B cell (primary cell): ENCODE measurements at regions not wholly inside any gene's neighbourhood (a gene's known extent, or its start where the extent isn't known, plus 50 kb on each side); places are given as distances from the start of the nearest gene placed in this dataset.
"Not testable (repeated sequence)": the region's sequence is repeated elsewhere in the genome, so short reads cannot be mapped to it uniquely, and the experiment has no call there.

Experiments used
- ATAC-seq: fragments of 200-7000 bp; cut with Tn5 transposase; one replicate; pipeline ENCODE4 v1.10.0; 2021; ENCODE audit warnings: low read depth, mild to moderate bottlenecking, moderate number of reproducible peaks, moderate library complexity
- CTCF ChIA-PET: fragments of 350-600 bp; sonication (Branson Sonifier 250); formaldehyde crosslinking; loops from one replicate; lab custom pipeline; 2021; ENCODE audit warnings: antibody characterized with exemption, inconsistent platforms; lab: Charles Lee
- POLR2A ChIA-PET: fragments of 350-600 bp; sonication (Branson Sonifier 250); formaldehyde crosslinking; loops from one replicate; lab custom pipeline; 2021; ENCODE audit warnings: antibody characterized with exemption; lab: Charles Lee
- DNase-seq: peaks from one replicate; pipeline ENCODE4 v3.0.0; 2013
- H2AFZ ChIP-seq: 2 replicates; pipeline ENCODE4 v1.6.1; 2012; ENCODE audit warnings: mild to moderate bottlenecking, low read depth, low read length; ENCODE audit not compliant: insufficient read depth, poor library complexity, severe bottlenecking
- H3K27ac ChIP-seq, 2 donors: 1 replicate in 1 of 2; 2 replicates in 1 of 2; pipeline ENCODE4 v1.5.1; 2012 to 2013; ENCODE audit warnings: low read length in 2 of 2, mild to moderate bottlenecking in 2 of 2, moderate library complexity in 1 of 2
- H3K27me3 ChIP-seq, 4 experiments: fragments of 200-600 bp in 1 of 4; sonication (generic) in 1 of 4; replicated peaks in 1 of 4; 1 replicate in 2 of 4; 2 replicates in 2 of 4; pipeline versions ENCODE4 v1.6.1 to v1.7.0; 2013 to 2016; ENCODE audit warnings: low read length in 3 of 4, mild to moderate bottlenecking in 2 of 4, mixed read lengths in 1 of 4, moderate library complexity in 1 of 4; ENCODE audit not compliant: insufficient read depth in 4 of 4, control insufficient read depth in 3 of 4; ENCODE audit errors: control extremely low read depth in 1 of 4
- H3K36me3 ChIP-seq, 2 experiments: replicated peaks in 1 of 2; 1 replicate in 1 of 2; 2 replicates in 1 of 2; pipeline versions ENCODE4 v1.6.1 to v1.7.1; 2013; ENCODE audit warnings: low read length in 1 of 2; ENCODE audit not compliant: insufficient read depth in 2 of 2, control insufficient read depth in 1 of 2; ENCODE audit errors: control extremely low read depth in 1 of 2, extremely low read depth in 1 of 2
- H3K4me1 ChIP-seq, 2 donors: fragments of 200-600 bp in 1 of 2; sonication (generic) in 1 of 2; 1 replicate in 1 of 2; 2 replicates in 1 of 2; pipeline versions ENCODE4 v1.5.1 to v1.6.1; 2013 to 2017; ENCODE audit warnings: low read length in 2 of 2; ENCODE audit not compliant: control insufficient read depth in 2 of 2, insufficient read depth in 2 of 2
- H3K4me2 ChIP-seq: replicated peaks from 2 replicates; pipeline ENCODE3; 2012; ENCODE audit warnings: mild to moderate bottlenecking, low read depth, low read length; ENCODE audit not compliant: poor library complexity, severe bottlenecking
- H3K4me3 ChIP-seq, 5 experiments: fragments of 200-600 bp in 1 of 5; sonication (generic) in 1 of 5; 1 replicate in 3 of 5; 2 replicates in 2 of 5; pipeline versions ENCODE4 v1.5.1 to v1.7.0; 2011 to 2016; ENCODE audit warnings: low read length in 4 of 5, mild to moderate bottlenecking in 4 of 5, low read depth in 2 of 5, control low read depth in 1 of 5, moderate library complexity in 1 of 5; ENCODE audit not compliant: insufficient read depth in 1 of 5; ENCODE audit errors: control extremely low read depth in 1 of 5, extremely low read depth in 1 of 5
- H3K79me2 ChIP-seq: fragments of 200-600 bp; sonication (generic); one replicate; pipeline ENCODE4 v1.6.0; 2016; ENCODE audit warnings: low read length; ENCODE audit not compliant: control insufficient read depth, insufficient read depth
- H3K9ac ChIP-seq: fragments of 200-600 bp; sonication (generic); 2 replicates; pipeline ENCODE4 v1.6.1; 2017; ENCODE audit warnings: mild to moderate bottlenecking, low read length, moderate library complexity
- H3K9me3 ChIP-seq, 3 donors: one replicate each; pipeline versions ENCODE4 v1.6.1 to v1.7.1; 2013; ENCODE audit warnings: low read length in 2 of 3; ENCODE audit not compliant: control insufficient read depth in 2 of 3, insufficient read depth in 1 of 3; ENCODE audit errors: control extremely low read depth in 1 of 3
- H4K20me1 ChIP-seq: 2 replicates; pipeline ENCODE4 v1.6.0; 2012; ENCODE audit warnings: mild to moderate bottlenecking, low read length; ENCODE audit not compliant: insufficient read depth, control insufficient read depth, poor library complexity, severe bottlenecking
- H3K27ac Mint-ChIP-seq: one replicate; pipeline ENCODE4 v1.8.0; 2021; ENCODE audit warnings: mixed read lengths
- H3K27me3 Mint-ChIP-seq: one replicate; pipeline ENCODE4 v1.8.0; 2021; ENCODE audit warnings: mixed read lengths
- H3K4me1 Mint-ChIP-seq: one replicate; pipeline ENCODE4 v1.8.0; 2021; ENCODE audit warnings: mixed read lengths
- H3K4me3 Mint-ChIP-seq: one replicate; pipeline ENCODE4 v1.8.0; 2021; ENCODE audit warnings: mixed read lengths
- H3K9me3 Mint-ChIP-seq: one replicate; pipeline ENCODE4 v1.8.0; 2022; ENCODE audit warnings: mixed read lengths; ENCODE audit not compliant: insufficient read depth
- CTCF ChIP-seq: fragments of 200-600 bp; IDR thresholded peaks from one replicate; pipeline ENCODE4 v1.8.0; 2022; ENCODE audit warnings: antibody characterized with exemption, mild to moderate bottlenecking
- EZH2 ChIP-seq: IDR thresholded peaks from 2 replicates; pipeline ENCODE4 v1.6.1; 2012; ENCODE audit warnings: borderline replicate concordance, low read depth, mild to moderate bottlenecking, moderate library complexity, low read length; ENCODE audit not compliant: insufficient read depth, poor library complexity, severe bottlenecking
- WGBS: methylation state at CpG from one replicate; pipeline ENCODE4 v1.1.5; 2013; ENCODE audit warnings: missing lambda C conversion rate; ENCODE audit not compliant: insufficient coverage; 5-methylcytosine and 5-hydroxymethylcytosine counted together
- intact Hi-C: fragments of 100-400 bp; cut with micrococcal nuclease; formaldehyde crosslinking; loops from one replicate; pipeline ENCODE4 v1.10.0; 2022

DNA sequence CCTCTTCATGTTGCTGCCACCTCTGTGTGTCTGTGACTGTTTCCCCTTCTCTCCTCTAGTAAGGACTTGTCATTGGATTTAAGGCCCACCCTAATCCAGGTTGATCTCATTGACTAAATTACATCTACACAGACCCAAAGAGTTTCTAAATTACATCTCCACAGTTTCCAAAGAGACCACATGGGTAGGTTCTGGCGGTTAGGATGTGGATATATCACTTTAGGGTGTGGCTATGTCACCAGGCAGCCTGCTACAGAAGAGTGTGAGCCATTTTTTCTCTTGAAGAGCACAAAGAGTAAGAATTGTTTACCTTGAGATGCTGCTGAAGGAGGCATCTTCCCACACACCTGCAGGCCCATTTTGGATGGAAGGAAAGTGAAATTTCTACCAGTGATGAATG lies 128.6 kb downstream of the LAT start:
- intact Hi-C loops, POLR2A ChIA-PET, H3K27ac ChIP-seq, DNase-seq, H3K27ac Mint-ChIP-seq, H3K4me3 ChIP-seq, ATAC-seq, H3K27me3 Mint-ChIP-seq, H4K20me1 ChIP-seq, H3K27me3 ChIP-seq, H3K4me2 ChIP-seq, H3K4me1 ChIP-seq, H3K79me2 ChIP-seq, H2AFZ ChIP-seq, H3K4me3 Mint-ChIP-seq, CTCF ChIA-PET, H3K9ac ChIP-seq, H3K9me3 Mint-ChIP-seq, H3K9me3 ChIP-seq: not testable (repeated sequence)
- peaks cover 20% of the 10 kb centered on the region for H3K4me1 Mint-ChIP-seq
- H3K36me3 ChIP-seq, result peaks cover 0 to 26% of the 10 kb centered on the region in 2 experiments
- no CpG with 5 or more reads among the region's 1 CpG for WGBS

DNA sequence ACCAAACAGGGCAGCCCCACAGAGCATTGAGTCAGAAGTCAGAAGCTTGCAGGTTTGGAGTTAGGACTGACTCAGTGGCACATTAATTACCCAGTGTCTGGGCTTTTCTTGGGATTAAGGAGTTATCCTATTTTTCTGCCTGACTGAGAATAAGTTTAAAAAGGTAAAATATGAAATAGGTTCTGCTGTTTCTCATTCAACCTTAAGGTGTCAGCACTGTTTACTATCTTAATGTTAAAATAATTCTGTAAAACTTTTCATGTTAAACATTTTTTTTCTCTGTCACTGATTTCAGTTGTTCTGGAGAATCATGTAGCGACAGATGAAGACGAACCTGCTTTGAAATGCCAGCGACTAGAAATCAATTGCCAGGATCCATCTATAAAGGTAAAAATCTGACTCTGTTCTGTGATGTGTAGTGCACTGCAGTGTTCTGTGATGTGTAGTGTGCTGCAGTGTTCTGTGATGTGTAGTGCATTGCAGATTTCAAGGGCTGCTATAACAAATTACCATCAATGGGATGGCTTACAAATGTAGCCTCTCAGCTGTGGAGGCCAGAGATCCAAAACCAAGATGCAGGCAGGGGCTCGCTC lies 128.0 kb downstream of the LAT start:
- Histone ChIP-seq H3K9ac (no peak overlapping the region), H3K9me3 (no peaks in the 10 kb centered on the region), H3K27me3 (no peaks in the 10 kb centered on the region), H3K4me2 (no peak overlapping the region), H4K20me1 (no peaks in the 10 kb centered on the region), H2AFZ (no peak overlapping the region), H3K27ac (no peak overlapping the region), H3K4me1 (peaks cover 0 to 3% of the 10 kb centered on the region in 2 donors), H3K4me3 (no peak overlapping the region), H3K36me3 (peaks cover 0 to 21% of the 10 kb centered on the region in 2 experiments), H3K79me2 (no peaks in the 10 kb centered on the region)
- ATAC-seq (no peak), DNase-seq (no peak)
- ChIA-PET POLR2A (no interaction called here), CTCF (no interaction called here)
- no peak overlapping the region for H3K4me3 Mint-ChIP-seq
- no peak overlapping the region for H3K27ac Mint-ChIP-seq
- no CpG with 5 or more reads among the region's 4 CpGs for WGBS
- H3K9me3 Mint-ChIP-seq, result no peaks in the 10 kb centered on the region
- TF ChIP-seq CTCF (no peak), EZH2 (no peak)
- H3K27me3 Mint-ChIP-seq, result no peaks in the 10 kb centered on the region
- intact Hi-C loops, result no loop called here
- H3K4me1 Mint-ChIP-seq, result peaks cover 20% of the 10 kb centered on the region

DNA sequence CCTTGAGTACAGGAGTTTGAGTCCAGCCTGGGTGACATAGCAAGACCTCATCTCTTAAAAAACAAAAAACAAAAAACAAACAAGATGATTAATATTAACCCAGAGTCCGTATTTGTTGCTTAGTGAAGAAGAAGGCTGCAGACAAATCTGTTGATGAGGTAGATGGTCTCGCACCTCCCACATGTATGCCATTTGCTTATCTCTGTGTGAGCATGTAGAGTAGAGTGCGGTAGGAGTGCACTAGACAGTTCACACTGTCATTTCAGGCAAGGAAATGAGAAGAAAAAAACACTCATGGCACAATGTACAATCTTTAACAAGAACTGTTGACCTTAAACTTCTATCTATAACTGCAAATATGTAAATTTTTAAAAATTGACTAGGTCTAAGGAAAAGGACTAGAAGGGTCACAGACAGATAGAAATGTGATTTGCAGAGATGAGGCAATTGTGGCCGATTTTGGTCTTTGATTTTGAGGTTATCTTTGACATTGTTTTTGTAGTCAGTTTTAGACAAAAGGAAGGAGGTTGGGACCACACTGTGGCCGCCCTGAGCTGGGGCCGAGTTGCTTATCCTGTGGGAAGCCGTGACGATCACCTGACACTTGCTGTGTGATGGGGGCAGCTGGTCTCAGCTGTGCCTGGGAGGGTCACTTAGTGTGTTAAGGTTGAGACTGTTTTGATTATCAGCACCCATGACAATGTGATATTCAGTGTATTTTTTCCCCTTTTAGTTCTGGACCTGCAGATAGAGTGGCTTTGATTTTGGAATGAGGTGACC lies 127.2 kb downstream of the LAT start:
- H3K4me2 ChIP-seq, POLR2A ChIA-PET, H2AFZ ChIP-seq, H3K27ac ChIP-seq, H3K9me3 Mint-ChIP-seq, H4K20me1 ChIP-seq, DNase-seq, CTCF ChIA-PET, ATAC-seq, H3K9ac ChIP-seq, H3K9me3 ChIP-seq, H3K79me2 ChIP-seq, H3K27me3 Mint-ChIP-seq, H3K27ac Mint-ChIP-seq, H3K27me3 ChIP-seq, H3K4me3 Mint-ChIP-seq, intact Hi-C loops, H3K4me1 ChIP-seq, H3K4me3 ChIP-seq: not testable (repeated sequence)
- peaks cover 0 to 21% of the 10 kb centered on the region in 2 experiments for H3K36me3 ChIP-seq
- 77% methylated on average over 4 of the region's 8 CpGs for WGBS
- H3K4me1 Mint-ChIP-seq, result peaks cover 20% of the 10 kb centered on the region
